CD4-positive, alpha-beta T cell (primary cell): ENCODE measurements at regions not wholly inside any gene's neighbourhood (a gene's known extent, or its start where the extent isn't known, plus 50 kb on each side); places are given as distances from the start of the nearest gene placed in this dataset.

Experiments used
- ATAC-seq: fragments of 200-7000 bp; cut with Tn5 transposase; one replicate; pipeline ENCODE4 v1.10.0; 2022; ENCODE audit warnings: mild to moderate bottlenecking; ENCODE audit not compliant: poor library complexity
- CTCF ChIA-PET: fragments of 350-600 bp; sonication (Branson Sonifier 250); formaldehyde crosslinking; loops from one replicate; lab custom pipeline; 2021; ENCODE audit warnings: antibody characterized with exemption, inconsistent platforms; lab: Charles Lee
- POLR2A ChIA-PET: fragments of 350-600 bp; sonication (Branson Sonifier 250); formaldehyde crosslinking; loops from one replicate; lab custom pipeline; 2021; ENCODE audit warnings: antibody characterized with exemption, inconsistent platforms; lab: Charles Lee
- DNase-seq, 14 experiments: peaks; one replicate each; pipeline ENCODE4 v3.0.0-alpha.2; 2013 to 2020; ENCODE audit warnings: mixed read lengths in 2 of 14
- H3K27ac ChIP-seq, 2 donors: one replicate each; pipeline versions ENCODE4 v1.5.1 to v1.7.0; 2013; ENCODE audit warnings: low read length in 2 of 2, low read depth in 1 of 2, mild to moderate bottlenecking in 1 of 2
- H3K27me3 ChIP-seq, 2 experiments: 1 replicate in 1 of 2; 2 replicates in 1 of 2; pipeline versions ENCODE4 v1.6.1 to v1.7.0; 2013; ENCODE audit warnings: low read length in 2 of 2, control low read depth in 1 of 2, mild to moderate bottlenecking in 1 of 2, moderate library complexity in 1 of 2; ENCODE audit not compliant: insufficient read depth in 2 of 2, control insufficient read depth in 1 of 2
- H3K36me3 ChIP-seq: one replicate; pipeline ENCODE4 v1.6.1; 2013; ENCODE audit warnings: low read length, control low read depth; ENCODE audit not compliant: insufficient read depth
- H3K4me1 ChIP-seq: one replicate; pipeline ENCODE4 v1.6.1; 2013; ENCODE audit warnings: low read length, control low read depth; ENCODE audit not compliant: insufficient read depth
- H3K4me3 ChIP-seq: one replicate; pipeline ENCODE4 v1.5.1; 2013; ENCODE audit warnings: mild to moderate bottlenecking, low read length, moderate library complexity
- H3K9me3 ChIP-seq, 2 experiments: 1 replicate in 1 of 2; 2 replicates in 1 of 2; pipeline versions ENCODE4 v1.6.1 to v1.7.0; 2013; ENCODE audit warnings: low read length in 2 of 2, mild to moderate bottlenecking in 2 of 2, control low read depth in 1 of 2, moderate library complexity in 1 of 2; ENCODE audit not compliant: control insufficient read depth in 1 of 2, insufficient read depth in 1 of 2
- H3K27ac Mint-ChIP-seq: one replicate; pipeline ENCODE4 v1.8.0; 2020; ENCODE audit warnings: mixed read lengths
- H3K27me3 Mint-ChIP-seq: one replicate; pipeline ENCODE4 v1.8.0; 2021; ENCODE audit warnings: mixed read lengths
- H3K36me3 Mint-ChIP-seq: one replicate; pipeline ENCODE4 v1.8.0; 2021; ENCODE audit warnings: low read depth, mixed read lengths
- H3K4me1 Mint-ChIP-seq: one replicate; pipeline ENCODE4 v1.8.0; 2021; ENCODE audit warnings: low read depth, mixed read lengths
- H3K4me3 Mint-ChIP-seq: one replicate; pipeline ENCODE4 v1.8.0; 2020; ENCODE audit warnings: mild to moderate bottlenecking, mixed read lengths
- H3K9me3 Mint-ChIP-seq: one replicate; pipeline ENCODE4 v1.8.0; 2020; ENCODE audit warnings: mixed read lengths
- CTCF ChIP-seq: fragments of 200-600 bp; IDR thresholded peaks from one replicate; pipeline ENCODE4 v1.8.0; 2022; ENCODE audit warnings: antibody characterized with exemption, mild to moderate bottlenecking
- intact Hi-C, 2 experiments: fragments of 100-400 bp; cut with DNase I in 1 of 2; cut with micrococcal nuclease in 1 of 2; formaldehyde crosslinking; loops; one replicate each; pipeline versions ENCODE4 v1.15.1 to v1.9.0; 2023 to 2025; cut with DNase I, micrococcal nuclease

- TF ChIP-seq CTCF = no peak
- H3K36me3 Mint-ChIP-seq = no peaks in the 10 kb centered on the region
- no peaks in the 10 kb centered on the region for H3K36me3 ChIP-seq
- H3K27ac Mint-ChIP-seq = no peak overlapping the region
- ATAC-seq (no peak), DNase-seq (no peak)
- peaks cover 0 to 5% of the 10 kb centered on the region in 2 experiments for H3K9me3 ChIP-seq
- no peaks in the 10 kb centered on the region for H3K27me3 Mint-ChIP-seq
- no peaks in the 10 kb centered on the region for H3K4me1 Mint-ChIP-seq
- peaks cover 2% of the 10 kb centered on the region for H3K9me3 Mint-ChIP-seq
- H3K27me3 ChIP-seq = no peaks in the 10 kb centered on the region
- no peak overlapping the region for H3K4me3 ChIP-seq
- no peaks in the 10 kb centered on the region for H3K4me1 ChIP-seq
- H3K27ac ChIP-seq = no peak overlapping the region
- intact Hi-C loops = no loop called here
- no peak overlapping the region for H3K4me3 Mint-ChIP-seq
- ChIA-PET POLR2A (no interaction called here), CTCF (interaction anchor here (0.9 kb wide), 1 partner anchor 9 kb away, joined by 3 read pairs; no protein-coding TSS in a partner anchor)
These were observed 245.5 kb downstream of the FIGN start for GRCh38 chr2:163490281-163490680.

- intact Hi-C loops = no loop called here
- ATAC-seq (no peak), DNase-seq (no peak)
- no peaks in the 10 kb centered on the region for H3K36me3 Mint-ChIP-seq
- peaks cover 3% of the 10 kb centered on the region for H3K9me3 Mint-ChIP-seq
- no peak overlapping the region for H3K4me3 ChIP-seq
- peaks cover 0 to 7% of the 10 kb centered on the region in 2 experiments for H3K9me3 ChIP-seq
- H3K27me3 ChIP-seq = no peaks in the 10 kb centered on the region
- H3K27me3 Mint-ChIP-seq = no peaks in the 10 kb centered on the region
- H3K4me1 Mint-ChIP-seq = no peaks in the 10 kb centered on the region
- H3K4me3 Mint-ChIP-seq = no peak overlapping the region
- ChIA-PET POLR2A (no interaction called here), CTCF (interaction anchor here (1.1 kb wide), 1 partner anchor 9 kb away, joined by 3 read pairs; no protein-coding TSS in a partner anchor)
- no peaks in the 10 kb centered on the region for H3K4me1 ChIP-seq
- H3K36me3 ChIP-seq = no peaks in the 10 kb centered on the region
- no peak overlapping the region for H3K27ac ChIP-seq
- no peak for TF ChIP-seq CTCF
- no peak overlapping the region for H3K27ac Mint-ChIP-seq
These were observed 254.3 kb downstream of the FIGN start for GRCh38 chr2:163481515-163481914.

GRCh38 chr2:163479599-163479998 is 256.2 kb downstream of the FIGN start:
- CTCF ChIA-PET = no interaction called here
- H3K27me3 Mint-ChIP-seq = no peaks in the 10 kb centered on the region
- H3K27me3 ChIP-seq = no peaks in the 10 kb centered on the region
- no peaks in the 10 kb centered on the region for H3K4me1 ChIP-seq
- ATAC-seq (no peak), DNase-seq (no peak)
- no peaks in the 10 kb centered on the region for H3K36me3 ChIP-seq
- H3K9me3 ChIP-seq = peaks cover 0 to 3% of the 10 kb centered on the region in 2 experiments
- no peaks in the 10 kb centered on the region for H3K4me1 Mint-ChIP-seq
- no peak overlapping the region for H3K27ac ChIP-seq
- POLR2A ChIA-PET = no interaction called here
- H3K9me3 Mint-ChIP-seq = peaks cover 3% of the 10 kb centered on the region
- no peak for TF ChIP-seq CTCF
- no peak overlapping the region for H3K27ac Mint-ChIP-seq
- H3K36me3 Mint-ChIP-seq = no peaks in the 10 kb centered on the region
- intact Hi-C loops = no loop called here
- H3K4me3 ChIP-seq = no peak overlapping the region
- H3K4me3 Mint-ChIP-seq = no peak overlapping the region
